ENCODE measurements at regions not wholly inside any gene's neighbourhood (a gene's known extent, or its start where the extent isn't known, plus 50 kb on each side); places are given as distances from the start of the nearest gene placed in this dataset.

DNA sequence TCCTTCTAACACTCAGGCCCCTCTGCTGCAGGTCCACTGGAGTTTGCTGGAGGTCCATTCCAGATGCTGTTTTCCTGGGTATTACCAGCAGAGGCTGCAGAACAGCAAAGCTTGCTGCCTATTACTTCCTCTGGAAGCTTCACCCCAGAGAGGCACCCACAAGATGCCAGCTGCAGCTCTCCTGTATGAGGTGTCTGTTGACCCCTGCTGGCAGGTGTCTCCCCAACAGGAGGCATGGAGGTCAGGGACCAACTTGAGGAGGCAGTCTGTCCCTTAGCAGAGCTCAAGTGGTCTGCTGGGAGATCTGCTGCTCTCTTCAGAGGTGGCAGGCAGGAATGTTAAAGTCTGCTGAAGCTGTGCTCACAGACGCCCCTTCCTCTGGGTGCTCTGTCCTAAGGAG lies 204.8 kb downstream of the FCRL5 start:
- TF ChIP-seq CTCF (conservative IDR thresholded peaks at IDR 0.05; ENCODE audit: low read depth, low read length) (no peak), POLR2A (IDR thresholded peaks at IDR 0.05; ENCODE audit: low read depth, low read length) (no peak), RFX5 (IDR thresholded peaks at IDR 0.05; ENCODE audit: low read depth, low read length) (no peak), ELK1 (IDR thresholded peaks at IDR 0.05; ENCODE audit: borderline replicate concordance, low read depth, low read length) (no peak), RCOR1 (IDR thresholded peaks at IDR 0.05; ENCODE audit: insufficient replicate concordance, low read length) (no peak), BHLHE40 (IDR thresholded peaks at IDR 0.05; ENCODE audit: low read depth, low read length) (no peak), FOS (IDR thresholded peaks at IDR 0.05; ENCODE audit: low read depth, low read length) (no peak), SMC3 (IDR thresholded peaks at IDR 0.05; ENCODE audit: low read depth, low read length) (no peak)
- TF ChIP-seq, protein P1, sequence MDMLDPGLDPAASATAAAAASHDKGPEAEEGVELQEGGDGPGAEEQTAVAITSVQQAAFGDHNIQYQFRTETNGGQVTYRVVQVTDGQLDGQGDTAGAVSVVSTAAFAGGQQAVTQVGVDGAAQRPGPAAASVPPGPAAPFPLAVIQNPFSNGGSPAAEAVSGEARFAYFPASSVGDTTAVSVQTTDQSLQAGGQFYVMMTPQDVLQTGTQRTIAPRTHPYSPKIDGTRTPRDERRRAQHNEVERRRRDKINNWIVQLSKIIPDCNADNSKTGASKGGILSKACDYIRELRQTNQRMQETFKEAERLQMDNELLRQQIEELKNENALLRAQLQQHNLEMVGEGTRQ (IDR thresholded peaks at IDR 0.05; ENCODE audit: low read depth, low read length) = no peak
